ENCODE measurements at regions not wholly inside any gene's neighbourhood (a gene's known extent, or its start where the extent isn't known, plus 50 kb on each side); places are given as distances from the start of the nearest gene placed in this dataset.

DNA sequence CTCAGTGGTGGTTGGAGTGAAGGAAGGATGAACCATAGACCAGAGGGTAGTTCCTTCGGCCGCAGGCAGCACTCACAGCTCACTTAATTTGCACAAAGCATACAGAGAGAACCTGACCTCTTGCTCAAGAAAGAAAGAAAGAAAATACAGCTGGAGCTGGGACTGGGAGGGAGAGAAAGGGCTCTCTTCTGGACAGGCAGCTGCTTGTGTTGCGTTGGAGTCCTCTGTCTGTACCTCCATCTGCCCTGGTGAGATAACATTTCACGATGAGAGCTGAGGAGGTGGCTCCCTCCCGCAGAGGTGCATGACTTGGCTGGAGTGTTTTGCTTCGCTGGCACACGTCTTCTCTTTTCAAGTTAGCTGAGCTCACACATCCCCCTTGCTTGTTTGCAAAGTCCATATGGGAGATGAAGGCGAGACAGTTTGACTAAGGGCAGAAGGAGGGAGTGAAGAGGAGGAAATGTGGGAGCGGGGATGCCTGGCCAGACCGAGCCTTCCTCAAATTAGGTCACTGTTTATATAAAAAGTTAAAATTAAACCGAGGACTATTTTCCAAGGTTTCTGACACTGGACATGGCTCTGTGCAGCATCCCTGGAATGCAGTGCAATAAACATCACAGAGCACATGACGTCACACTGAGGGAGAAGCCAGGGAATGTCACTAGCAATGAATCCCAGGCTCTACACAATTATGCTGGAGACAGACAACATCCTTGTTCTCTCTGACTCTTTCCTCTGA lies 359.4 kb downstream of the CD83 start:
- Histone ChIP-seq H3K4me2 (ENCODE audit: low read length) (no peak overlapping the region), H3K36me3 (ENCODE audit: control insufficient read depth in 1 of 2, insufficient read depth in 2 of 2, low read length in 2 of 2) (no peaks in the 10 kb centered on the region), H3K27ac (ENCODE audit: low read depth, low read length) (no peak overlapping the region), H3K27me3 (ENCODE audit: insufficient read depth, low read length) (no peaks in the 10 kb centered on the region), H3K4me3 (replicated peaks in 1 of 2; ENCODE audit: low read depth in 1 of 2, low read length in 2 of 2) (no peak overlapping the region), H3K9me2 (ENCODE audit: insufficient read depth) (no peaks in the 10 kb centered on the region), H3K79me2 (ENCODE audit: insufficient read depth, low read length) (no peaks in the 10 kb centered on the region), H4K20me1 (ENCODE audit: insufficient read depth) (no peaks in the 10 kb centered on the region), H3K4me1 (ENCODE audit: control insufficient read depth in 1 of 2, insufficient read depth in 2 of 2, low read length in 2 of 2) (no peaks in the 10 kb centered on the region), H2AFZ (ENCODE audit: low read depth, low read length, poor library complexity, severe bottlenecking) (no peak overlapping the region), H3K9me3 (ENCODE audit: control insufficient read depth in 1 of 2, insufficient read depth in 1 of 2, low read depth in 1 of 2, low read length in 2 of 2) (no peaks in the 10 kb centered on the region), H3K9ac (ENCODE audit: low read length) (no peak overlapping the region)
- no TSS peak for BruUV-seq (replicated peaks)
- ATAC-seq: no peak
- intact Hi-C loops (cut with micrococcal nuclease): no loop called here
- ChIA-PET POLR2A (no interaction called here), RAD21 (ENCODE audit: low non-redundant PET in 1 of 2, low total read pairs in 2 of 2, uncharacterized antibody in 2 of 2, unreplicated experiment in 2 of 2) (no interaction called here), CTCF (no interaction called here)
- no peak for TF ChIP-seq EGR1 (IDR thresholded peaks at IDR 0.05; ENCODE audit: low read depth)
- no peak for TF ChIP-seq TCF7L2 (IDR thresholded peaks at IDR 0.05; ENCODE audit: borderline replicate concordance, extremely low read depth, insufficient read depth, insufficient read length)
- TF ChIP-seq, protein P1, sequence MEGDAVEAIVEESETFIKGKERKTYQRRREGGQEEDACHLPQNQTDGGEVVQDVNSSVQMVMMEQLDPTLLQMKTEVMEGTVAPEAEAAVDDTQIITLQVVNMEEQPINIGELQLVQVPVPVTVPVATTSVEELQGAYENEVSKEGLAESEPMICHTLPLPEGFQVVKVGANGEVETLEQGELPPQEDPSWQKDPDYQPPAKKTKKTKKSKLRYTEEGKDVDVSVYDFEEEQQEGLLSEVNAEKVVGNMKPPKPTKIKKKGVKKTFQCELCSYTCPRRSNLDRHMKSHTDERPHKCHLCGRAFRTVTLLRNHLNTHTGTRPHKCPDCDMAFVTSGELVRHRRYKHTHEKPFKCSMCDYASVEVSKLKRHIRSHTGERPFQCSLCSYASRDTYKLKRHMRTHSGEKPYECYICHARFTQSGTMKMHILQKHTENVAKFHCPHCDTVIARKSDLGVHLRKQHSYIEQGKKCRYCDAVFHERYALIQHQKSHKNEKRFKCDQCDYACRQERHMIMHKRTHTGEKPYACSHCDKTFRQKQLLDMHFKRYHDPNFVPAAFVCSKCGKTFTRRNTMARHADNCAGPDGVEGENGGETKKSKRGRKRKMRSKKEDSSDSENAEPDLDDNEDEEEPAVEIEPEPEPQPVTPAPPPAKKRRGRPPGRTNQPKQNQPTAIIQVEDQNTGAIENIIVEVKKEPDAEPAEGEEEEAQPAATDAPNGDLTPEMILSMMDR (IDR thresholded peaks at IDR 0.05 in 2 of 3, conservative IDR thresholded peaks at IDR 0.05 in 1 of 3; ENCODE audit: borderline replicate concordance in 1 of 3, insufficient read depth in 1 of 3, low read depth in 2 of 3, low read length in 2 of 3): no peak
- no peak for TF ChIP-seq FOSL1 (IDR thresholded peaks at IDR 0.05; ENCODE audit: low read depth)
- TF ChIP-seq, protein P2, sequence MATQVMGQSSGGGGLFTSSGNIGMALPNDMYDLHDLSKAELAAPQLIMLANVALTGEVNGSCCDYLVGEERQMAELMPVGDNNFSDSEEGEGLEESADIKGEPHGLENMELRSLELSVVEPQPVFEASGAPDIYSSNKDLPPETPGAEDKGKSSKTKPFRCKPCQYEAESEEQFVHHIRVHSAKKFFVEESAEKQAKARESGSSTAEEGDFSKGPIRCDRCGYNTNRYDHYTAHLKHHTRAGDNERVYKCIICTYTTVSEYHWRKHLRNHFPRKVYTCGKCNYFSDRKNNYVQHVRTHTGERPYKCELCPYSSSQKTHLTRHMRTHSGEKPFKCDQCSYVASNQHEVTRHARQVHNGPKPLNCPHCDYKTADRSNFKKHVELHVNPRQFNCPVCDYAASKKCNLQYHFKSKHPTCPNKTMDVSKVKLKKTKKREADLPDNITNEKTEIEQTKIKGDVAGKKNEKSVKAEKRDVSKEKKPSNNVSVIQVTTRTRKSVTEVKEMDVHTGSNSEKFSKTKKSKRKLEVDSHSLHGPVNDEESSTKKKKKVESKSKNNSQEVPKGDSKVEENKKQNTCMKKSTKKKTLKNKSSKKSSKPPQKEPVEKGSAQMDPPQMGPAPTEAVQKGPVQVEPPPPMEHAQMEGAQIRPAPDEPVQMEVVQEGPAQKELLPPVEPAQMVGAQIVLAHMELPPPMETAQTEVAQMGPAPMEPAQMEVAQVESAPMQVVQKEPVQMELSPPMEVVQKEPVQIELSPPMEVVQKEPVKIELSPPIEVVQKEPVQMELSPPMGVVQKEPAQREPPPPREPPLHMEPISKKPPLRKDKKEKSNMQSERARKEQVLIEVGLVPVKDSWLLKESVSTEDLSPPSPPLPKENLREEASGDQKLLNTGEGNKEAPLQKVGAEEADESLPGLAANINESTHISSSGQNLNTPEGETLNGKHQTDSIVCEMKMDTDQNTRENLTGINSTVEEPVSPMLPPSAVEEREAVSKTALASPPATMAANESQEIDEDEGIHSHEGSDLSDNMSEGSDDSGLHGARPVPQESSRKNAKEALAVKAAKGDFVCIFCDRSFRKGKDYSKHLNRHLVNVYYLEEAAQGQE (IDR thresholded peaks at IDR 0.05; ENCODE audit: low read depth): no peak
- TF ChIP-seq EZH2 (IDR thresholded peaks at IDR 0.05): no peak
- TF ChIP-seq, protein P3, sequence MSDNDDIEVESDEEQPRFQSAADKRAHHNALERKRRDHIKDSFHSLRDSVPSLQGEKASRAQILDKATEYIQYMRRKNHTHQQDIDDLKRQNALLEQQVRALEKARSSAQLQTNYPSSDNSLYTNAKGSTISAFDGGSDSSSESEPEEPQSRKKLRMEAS (IDR thresholded peaks at IDR 0.05): no peak
- no peak for TF ChIP-seq CBX3 (IDR thresholded peaks at IDR 0.05; ENCODE audit: low read depth)
- TF ChIP-seq, protein P4, sequence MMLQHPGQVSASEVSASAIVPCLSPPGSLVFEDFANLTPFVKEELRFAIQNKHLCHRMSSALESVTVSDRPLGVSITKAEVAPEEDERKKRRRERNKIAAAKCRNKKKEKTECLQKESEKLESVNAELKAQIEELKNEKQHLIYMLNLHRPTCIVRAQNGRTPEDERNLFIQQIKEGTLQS (IDR thresholded peaks at IDR 0.05): no peak
- no peak for TF ChIP-seq POLR2AphosphoS5 (IDR thresholded peaks at IDR 0.05; ENCODE audit: low read depth, low read length)
- no peak for TF ChIP-seq SRF (IDR thresholded peaks at IDR 0.05; ENCODE audit: low read depth)
- TF ChIP-seq SP1 (IDR thresholded peaks at IDR 0.05; ENCODE audit: low read depth): no peak
- TF ChIP-seq RAD21 (IDR thresholded peaks at IDR 0.05; ENCODE audit: low read depth): no peak
- TF ChIP-seq EZH2phosphoT487 (IDR thresholded peaks at IDR 0.05; ENCODE audit: borderline replicate concordance): no peak
- TF ChIP-seq SIN3A (IDR thresholded peaks at IDR 0.05; ENCODE audit: low read depth): no peak
- TF ChIP-seq YY1 (IDR thresholded peaks at IDR 0.05; ENCODE audit: extremely low read depth, insufficient replicate concordance, low read depth, low read length): no peak
- no peak for DNase-seq (ENCODE audit: low read depth, low spot score)

All from HCT116 (cell line).